ENCODE measurements at regions not wholly inside any gene's neighbourhood (a gene's known extent, or its start where the extent isn't known, plus 50 kb on each side); places are given as distances from the start of the nearest gene placed in this dataset.

GRCh38 chr7:53983480-53983879, 558.7 kb upstream of the VSTM2A start:
- H3K4me2 ChIP-seq (ENCODE audit: insufficient read depth in 1 of 2, low read depth in 2 of 2, low read length in 2 of 2), result no peak overlapping the region
- no peaks in the 10 kb centered on the region for H3K79me1 ChIP-seq (ENCODE audit: low read depth, low read length)
- no peak overlapping the region; the same call in 1 of the 2 replicates for H2AFZ ChIP-seq (ENCODE audit: low read length)
- H3K18ac ChIP-seq (ENCODE audit: extremely low read depth, low read length), result no peak overlapping the region
- H4K5ac ChIP-seq (ENCODE audit: insufficient read length, low read depth, low read length), result no peak overlapping the region
- H3K27me3 ChIP-seq (replicated peaks in 1 of 4; ENCODE audit: control insufficient read depth in 3 of 4, extremely low read depth in 1 of 4, insufficient read depth in 3 of 4, low read length in 3 of 4), result no peaks in the 10 kb centered on the region
- no peak overlapping the region for H2BK15ac ChIP-seq (ENCODE audit: low read length)
- TF ChIP-seq ZNF274 (IDR thresholded peaks at IDR 0.05; ENCODE audit: borderline replicate concordance, extremely low read depth, low read length) (no peak), EZH2 (IDR thresholded peaks at IDR 0.05; ENCODE audit: low read depth, low read length, severe bottlenecking) (no peak)
- no peaks in the 10 kb centered on the region for H3K9me3 ChIP-seq (ENCODE audit: insufficient read depth in 2 of 2, low read depth in 1 of 2, low read length in 1 of 2)
- H2AK5ac ChIP-seq (ENCODE audit: low read depth, low read length), result no peak overlapping the region
- FAIRE-seq (no peak), DNase-seq (ENCODE audit: low read depth in 1 of 2, low spot score in 2 of 2) (no peak)
- no peak overlapping the region for H2BK120ac ChIP-seq (replicated peaks; ENCODE audit: low read depth, low read length)
- no peak overlapping the region for H2BK12ac ChIP-seq (ENCODE audit: low read depth, low read length)
- no peaks in the 10 kb centered on the region; the same call in 1 of the 2 replicates for H3K23me2 ChIP-seq (ENCODE audit: low read depth, low read length)
- H3K4ac ChIP-seq (replicated peaks; ENCODE audit: insufficient read length, low read depth, low read length), result no peak overlapping the region
- H2BK20ac ChIP-seq (ENCODE audit: low read length), result no peak overlapping the region
- no peak overlapping the region for H4K8ac ChIP-seq (ENCODE audit: extremely low read depth, insufficient read depth, low read length)
- no peak overlapping the region for H3K27ac ChIP-seq (ENCODE audit: low read depth, low read length)
- POLR2A ChIA-PET (ENCODE audit: partially characterized antibody), result no interaction called here
- no peak overlapping the region for H3K14ac ChIP-seq (ENCODE audit: insufficient read length)
- no peak overlapping the region for H3K4me3 ChIP-seq (ENCODE audit: extremely low read depth in 1 of 4, insufficient read depth in 2 of 4, low read depth in 3 of 4, low read length in 4 of 4)
- H3K56ac ChIP-seq (replicated peaks; ENCODE audit: insufficient read length, low read depth, low read length), result no peak overlapping the region
- no peaks in the 10 kb centered on the region for H3K36me3 ChIP-seq (ENCODE audit: control insufficient read depth in 2 of 4, insufficient read depth in 4 of 4, low read length in 3 of 4)
- H3K9ac ChIP-seq (replicated peaks in 1 of 4; ENCODE audit: extremely low read depth in 1 of 4, low read depth in 3 of 4, low read length in 3 of 4), result no peak overlapping the region
- no peak overlapping the region for H2BK5ac ChIP-seq (ENCODE audit: low read depth, low read length)
- WGBS, 2 experiments (ENCODE audit: extremely low coverage in 1 of 2, insufficient coverage in 1 of 2, insufficient read length in 1 of 2, insufficient replicate concordance in 2 of 2, low coverage in 1 of 2, low lambda C conversion rate in 2 of 2, missing lambda C conversion rate in 1 of 2), result 67% methylated on average over 2 of the region's 2 CpGs; no CpG with 5 or more reads in 1 of the 2 experiments
- H4K20me1 ChIP-seq (replicated peaks in 1 of 2; ENCODE audit: control insufficient read depth in 1 of 2, insufficient read depth in 2 of 2, low read length in 2 of 2), result no peaks in the 10 kb centered on the region
- H3K4me1 ChIP-seq (replicated peaks in 1 of 4; ENCODE audit: control insufficient read depth in 3 of 4, insufficient read depth in 4 of 4, low read length in 3 of 4), result no peaks in the 10 kb centered on the region
- H4K91ac ChIP-seq (replicated peaks; ENCODE audit: insufficient read length, low read length), result no peak overlapping the region
- CTCF ChIA-PET (ENCODE audit: partially characterized antibody), result no interaction called here
- no peak overlapping the region for H3K23ac ChIP-seq (ENCODE audit: insufficient read length)
- H3K79me2 ChIP-seq (ENCODE audit: control insufficient read depth in 1 of 2, insufficient read depth in 2 of 2, low read length in 2 of 2), result no peaks in the 10 kb centered on the region

All from H1 (cell line).